Upper lobe of left lung (tissue), 6 donors: ENCODE measurements at regions not wholly inside any gene's neighbourhood (a gene's known extent, or its start where the extent isn't known, plus 50 kb on each side); places are given as distances from the start of the nearest gene placed in this dataset.

Experiments
- ATAC-seq, 2 donors: fragments of 200-7000 bp; cut with Tn5 transposase; one replicate each; pipeline ENCODE4 v1.9.1; 2022; ENCODE audit warnings: mild to moderate bottlenecking in 2 of 2, moderate library complexity in 2 of 2; ENCODE audit not compliant: low FRiP score in 2 of 2
- DNase-seq, 2 donors: peaks; one replicate each; pipeline ENCODE4 v3.0.0-alpha.2; 2019 to 2020
- H3K27ac ChIP-seq, 4 donors: fragments of 200-600 bp; sonication (generic); one replicate each; pipeline ENCODE4 v1.5.1; 2016 to 2019
- H3K27me3 ChIP-seq, 4 donors: fragments of 200-600 bp; sonication (generic); one replicate each; pipeline ENCODE4 v1.5.1; 2017 to 2019
- H3K36me3 ChIP-seq, 4 donors: fragments of 200-600 bp; sonication (generic); one replicate each; pipeline ENCODE4 v1.5.1; 2016 to 2019
- H3K4me1 ChIP-seq, 4 donors: fragments of 200-600 bp; sonication (generic); one replicate each; pipeline ENCODE4 v1.5.1; 2018 to 2019
- H3K4me3 ChIP-seq, 4 donors: fragments of 200-600 bp; sonication (generic); one replicate each; pipeline ENCODE4 v1.5.1; 2017 to 2019; ENCODE audit warnings: mild to moderate bottlenecking in 2 of 4, moderate library complexity in 1 of 4
- H3K9me3 ChIP-seq, 4 donors: fragments of 200-600 bp; sonication (generic); one replicate each; pipeline ENCODE4 v1.5.1; 2018 to 2019
- EP300 ChIP-seq, 4 donors: sonication (generic); formaldehyde crosslinking; IDR thresholded peaks; one replicate each; pipeline ENCODE4 v1.5.1; 2017; ENCODE audit warnings: antibody characterized with exemption in 4 of 4, control low read depth in 2 of 4
- POLR2A ChIP-seq, 4 donors: fragments of 450-650 bp; IDR thresholded peaks; one replicate each; pipeline ENCODE4 v1.5.1; 2016 to 2017; ENCODE audit warnings: antibody characterized with exemption in 4 of 4, mild to moderate bottlenecking in 2 of 4
- POLR2AphosphoS5 ChIP-seq, 2 donors: sonication (generic); formaldehyde crosslinking; IDR thresholded peaks; one replicate each; pipeline ENCODE4 v1.5.1; 2017; ENCODE audit warnings: antibody characterized with exemption in 2 of 2
- WGBS, 2 donors: methylation state at CpG; one replicate each; pipeline ENCODE4 v1.1.5; 2017 to 2018; 5-methylcytosine and 5-hydroxymethylcytosine counted together
- TF ChIP-seq, protein P1 (sequence below), 6 experiments: fragments of 450-650 bp in 4 of 6; fragments of 200-600 bp in 2 of 6; sonication (generic) in 2 of 6; IDR thresholded peaks; one replicate each; pipeline ENCODE4 v1.5.1; 2016 to 2019; ENCODE audit warnings: antibody characterized with exemption in 6 of 6
- donor health status: DM: no; HTN: no; CAD: no; lungs with moderate emphysema.
- donor health status: DM: no; HTN: yes; CAD: no; lungs with severe emphysema.

DNA sequence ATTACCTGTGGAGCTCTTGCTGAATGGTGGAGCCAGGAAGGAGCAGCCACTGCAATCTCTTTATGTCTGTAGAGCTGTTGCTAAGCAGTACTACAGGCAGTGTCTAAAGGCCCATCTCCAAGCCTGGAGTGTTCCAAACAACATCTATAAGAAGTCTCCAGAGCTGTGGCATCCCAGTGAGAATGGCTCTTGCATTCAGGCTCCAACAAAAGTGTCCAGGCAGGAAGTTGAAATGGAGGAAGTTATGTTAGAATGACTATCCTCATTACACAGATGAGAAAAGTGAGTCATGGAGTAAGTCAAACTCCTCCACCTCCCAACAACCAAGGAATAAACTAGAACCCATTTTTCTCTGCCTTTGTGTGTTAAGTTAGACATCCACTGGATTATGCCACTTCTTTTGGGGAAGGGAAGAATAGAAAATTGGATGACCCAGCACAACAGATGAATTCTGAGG lies 288.5 kb upstream of the STXBP5 start:
- ATAC-seq (peak in 1 of 2 donors; percentile 16), DNase-seq (no peak)
- Histone ChIP-seq H3K4me3 (no peak overlapping the region), H3K4me1 (peaks cover 3 to 17% (median 8%) of the 10 kb centered on the region in 4 donors), H3K27ac (no peak overlapping the region), H3K36me3 (no peaks in the 10 kb centered on the region), H3K27me3 (no peaks in the 10 kb centered on the region), H3K9me3 (no peaks in the 10 kb centered on the region)
- TF ChIP-seq, protein P1, sequence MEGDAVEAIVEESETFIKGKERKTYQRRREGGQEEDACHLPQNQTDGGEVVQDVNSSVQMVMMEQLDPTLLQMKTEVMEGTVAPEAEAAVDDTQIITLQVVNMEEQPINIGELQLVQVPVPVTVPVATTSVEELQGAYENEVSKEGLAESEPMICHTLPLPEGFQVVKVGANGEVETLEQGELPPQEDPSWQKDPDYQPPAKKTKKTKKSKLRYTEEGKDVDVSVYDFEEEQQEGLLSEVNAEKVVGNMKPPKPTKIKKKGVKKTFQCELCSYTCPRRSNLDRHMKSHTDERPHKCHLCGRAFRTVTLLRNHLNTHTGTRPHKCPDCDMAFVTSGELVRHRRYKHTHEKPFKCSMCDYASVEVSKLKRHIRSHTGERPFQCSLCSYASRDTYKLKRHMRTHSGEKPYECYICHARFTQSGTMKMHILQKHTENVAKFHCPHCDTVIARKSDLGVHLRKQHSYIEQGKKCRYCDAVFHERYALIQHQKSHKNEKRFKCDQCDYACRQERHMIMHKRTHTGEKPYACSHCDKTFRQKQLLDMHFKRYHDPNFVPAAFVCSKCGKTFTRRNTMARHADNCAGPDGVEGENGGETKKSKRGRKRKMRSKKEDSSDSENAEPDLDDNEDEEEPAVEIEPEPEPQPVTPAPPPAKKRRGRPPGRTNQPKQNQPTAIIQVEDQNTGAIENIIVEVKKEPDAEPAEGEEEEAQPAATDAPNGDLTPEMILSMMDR (IDR thresholded peaks at IDR 0.05) = no peak
- TF ChIP-seq EP300 (IDR thresholded peaks at IDR 0.05) = no peak
- no peak for TF ChIP-seq POLR2AphosphoS5 (IDR thresholded peaks at IDR 0.05)
- TF ChIP-seq POLR2A (IDR thresholded peaks at IDR 0.05) = no peak

DNA sequence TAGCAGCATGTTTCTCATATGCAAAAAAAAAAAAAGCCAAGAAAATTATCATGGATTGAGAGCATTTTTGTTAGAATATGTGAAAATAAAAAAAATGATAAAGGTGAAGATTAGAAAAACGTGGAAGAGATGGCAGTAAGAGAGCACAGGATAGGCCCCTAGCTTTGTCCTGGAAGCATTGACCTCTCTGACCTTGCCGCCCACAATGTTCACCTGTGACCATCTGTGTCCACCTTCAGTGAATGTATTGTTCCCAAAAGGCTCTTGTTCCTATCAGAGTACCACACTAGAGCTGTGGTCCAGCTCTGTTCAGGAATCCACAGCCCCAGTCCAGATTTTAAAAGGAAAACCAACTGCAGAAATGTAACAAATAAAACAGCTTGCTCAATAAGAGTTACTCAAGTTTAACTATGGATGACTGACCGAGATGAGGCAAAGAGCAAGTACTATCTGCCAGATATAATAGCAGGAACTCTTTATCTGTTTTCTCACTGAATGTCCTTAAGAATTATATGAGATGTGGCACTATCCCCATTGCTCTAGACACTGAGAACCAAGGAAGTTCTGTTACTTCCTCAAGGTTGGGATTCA lies 287.7 kb upstream of the STXBP5 start:
- H3K9me3 ChIP-seq = no peaks in the 10 kb centered on the region
- no peak overlapping the region for H3K4me3 ChIP-seq
- peaks cover 3 to 17% (median 8%) of the 10 kb centered on the region in 4 donors for H3K4me1 ChIP-seq
- TF ChIP-seq EP300 (IDR thresholded peaks at IDR 0.05) (no peak), POLR2AphosphoS5 (IDR thresholded peaks at IDR 0.05) (no peak), POLR2A (IDR thresholded peaks at IDR 0.05) (no peak)
- TF ChIP-seq, protein P1 (IDR thresholded peaks at IDR 0.05) = no peak
- H3K27ac ChIP-seq = no peak overlapping the region
- ATAC-seq (no peak), DNase-seq (no peak)
- 70 to 84% methylated on average over 3 of the region's 3 CpGs for WGBS, 2 donors
- H3K27me3 ChIP-seq = no peaks in the 10 kb centered on the region
- no peaks in the 10 kb centered on the region for H3K36me3 ChIP-seq

DNA sequence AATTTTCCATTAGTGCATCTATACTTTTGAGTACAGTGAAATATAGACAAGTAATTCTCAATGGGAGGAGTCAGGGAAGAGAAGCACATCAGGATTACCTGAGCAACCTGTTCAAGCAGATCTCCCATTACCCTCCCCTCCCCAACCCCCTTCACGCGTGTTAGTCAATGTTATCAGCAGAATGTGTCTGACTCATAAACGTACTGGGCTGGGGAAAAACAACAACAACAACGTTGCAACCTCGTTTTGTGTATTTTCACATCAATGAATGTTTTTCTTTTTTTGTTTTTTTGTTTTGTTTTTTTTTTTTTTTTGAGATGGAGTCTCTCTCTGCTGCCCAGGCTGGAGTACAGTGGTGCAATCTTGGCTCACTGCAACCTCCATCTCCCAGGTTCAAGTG lies 287.0 kb upstream of the STXBP5 start:
- Histone ChIP-seq H3K4me3 (no peak overlapping the region), H3K36me3 (no peaks in the 10 kb centered on the region), H3K27ac (no peak overlapping the region), H3K9me3 (no peaks in the 10 kb centered on the region), H3K27me3 (no peaks in the 10 kb centered on the region), H3K4me1 (peaks cover 3 to 17% (median 8%) of the 10 kb centered on the region in 4 donors)
- no peak for TF ChIP-seq POLR2A (IDR thresholded peaks at IDR 0.05)
- TF ChIP-seq, protein P1 (IDR thresholded peaks at IDR 0.05) = no peak
- TF ChIP-seq POLR2AphosphoS5 (IDR thresholded peaks at IDR 0.05) = no peak
- TF ChIP-seq EP300 (IDR thresholded peaks at IDR 0.05) = no peak
- DNase-seq (no peak), ATAC-seq (no peak)
- whole genome bisulfite sequencing, 2 donors = 74 to 77% methylated on average over 5 of the region's 5 CpGs

DNA sequence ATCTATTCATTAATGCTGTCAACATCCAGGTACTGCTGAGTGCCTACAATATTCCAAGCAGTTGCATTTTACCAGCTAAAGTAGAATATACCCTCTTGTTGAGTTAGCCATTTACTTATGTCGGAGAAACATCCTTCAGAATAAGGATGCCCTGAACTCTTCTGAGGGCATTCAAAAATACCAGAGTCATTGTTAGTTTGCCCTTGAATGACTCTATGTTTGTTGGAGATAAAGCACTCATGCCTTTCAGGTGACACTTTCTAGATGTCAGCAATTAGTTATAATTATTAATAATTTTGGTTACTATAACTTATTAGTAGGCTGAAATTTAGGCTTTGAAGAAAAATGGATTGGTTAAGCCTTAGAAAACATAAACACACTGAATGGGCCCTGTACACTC lies 286.2 kb upstream of the STXBP5 start:
- no peaks in the 10 kb centered on the region for H3K9me3 ChIP-seq
- H3K27me3 ChIP-seq = no peaks in the 10 kb centered on the region
- no peak overlapping the region for H3K4me3 ChIP-seq
- 95 to 96% methylated on average over 1 of the region's 1 CpG for WGBS, 2 donors
- no peak for TF ChIP-seq EP300 (IDR thresholded peaks at IDR 0.05)
- no peak for TF ChIP-seq POLR2AphosphoS5 (IDR thresholded peaks at IDR 0.05)
- TF ChIP-seq, protein P1 (IDR thresholded peaks at IDR 0.05) = no peak
- TF ChIP-seq POLR2A (IDR thresholded peaks at IDR 0.05) = no peak
- H3K27ac ChIP-seq = no peak overlapping the region
- no peak for DNase-seq
- no peak for ATAC-seq
- H3K36me3 ChIP-seq = no peaks in the 10 kb centered on the region
- peaks cover 3 to 17% (median 8%) of the 10 kb centered on the region in 4 donors for H3K4me1 ChIP-seq

DNA sequence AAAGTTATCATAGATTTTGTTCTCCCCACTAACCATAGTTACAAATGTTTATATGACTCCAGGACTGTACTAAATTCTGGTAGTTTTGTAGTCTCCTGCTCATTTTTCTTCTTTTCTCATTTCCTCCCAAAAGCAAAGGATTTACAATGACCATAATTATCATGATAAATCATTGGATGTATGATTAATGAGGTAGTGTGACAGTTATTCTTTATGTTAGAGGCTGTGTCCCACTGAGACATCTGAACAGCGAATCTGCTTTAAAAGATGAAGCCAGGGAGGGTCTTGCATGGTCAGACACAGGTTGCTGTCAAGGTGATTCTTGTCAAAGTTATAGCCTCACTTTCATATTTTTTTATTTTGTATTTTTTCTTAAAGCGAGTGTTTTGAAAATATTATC lies 285.2 kb upstream of the STXBP5 start:
- H3K4me3 ChIP-seq = no peak overlapping the region
- peaks cover 0 to 7% (median 4%) of the 10 kb centered on the region in 4 donors for H3K4me1 ChIP-seq
- DNase-seq (no peak), ATAC-seq (no peak)
- TF ChIP-seq POLR2A (IDR thresholded peaks at IDR 0.05) (no peak), EP300 (IDR thresholded peaks at IDR 0.05) (no peak), POLR2AphosphoS5 (IDR thresholded peaks at IDR 0.05) (no peak)
- TF ChIP-seq, protein P1 (IDR thresholded peaks at IDR 0.05) = no peak
- no peak overlapping the region for H3K27ac ChIP-seq
- no peaks in the 10 kb centered on the region for H3K27me3 ChIP-seq
- no peaks in the 10 kb centered on the region for H3K9me3 ChIP-seq
- WGBS, 2 donors = 93 to 98% methylated on average over 2 of the region's 2 CpGs
- H3K36me3 ChIP-seq = no peaks in the 10 kb centered on the region
